B cell (primary cell): ENCODE measurements at regions not wholly inside any gene's neighbourhood (a gene's known extent, or its start where the extent isn't known, plus 50 kb on each side); places are given as distances from the start of the nearest gene placed in this dataset.

Source experiments
- ATAC-seq: fragments of 200-7000 bp; cut with Tn5 transposase; one replicate; pipeline ENCODE4 v1.10.0; 2021; ENCODE audit warnings: low read depth, mild to moderate bottlenecking, moderate number of reproducible peaks, moderate library complexity
- CTCF ChIA-PET: fragments of 350-600 bp; sonication (Branson Sonifier 250); formaldehyde crosslinking; loops from one replicate; lab custom pipeline; 2021; ENCODE audit warnings: antibody characterized with exemption, inconsistent platforms; lab: Charles Lee
- POLR2A ChIA-PET: fragments of 350-600 bp; sonication (Branson Sonifier 250); formaldehyde crosslinking; loops from one replicate; lab custom pipeline; 2021; ENCODE audit warnings: antibody characterized with exemption; lab: Charles Lee
- DNase-seq: peaks from one replicate; pipeline ENCODE4 v3.0.0; 2013
- H2AFZ ChIP-seq: 2 replicates; pipeline ENCODE4 v1.6.1; 2012; ENCODE audit warnings: mild to moderate bottlenecking, low read depth, low read length; ENCODE audit not compliant: insufficient read depth, poor library complexity, severe bottlenecking
- H3K27ac ChIP-seq, 2 donors: 1 replicate in 1 of 2; 2 replicates in 1 of 2; pipeline ENCODE4 v1.5.1; 2012 to 2013; ENCODE audit warnings: low read length in 2 of 2, mild to moderate bottlenecking in 2 of 2, moderate library complexity in 1 of 2
- H3K27me3 ChIP-seq, 4 experiments: fragments of 200-600 bp in 1 of 4; sonication (generic) in 1 of 4; replicated peaks in 1 of 4; 1 replicate in 2 of 4; 2 replicates in 2 of 4; pipeline versions ENCODE4 v1.6.1 to v1.7.0; 2013 to 2016; ENCODE audit warnings: low read length in 3 of 4, mild to moderate bottlenecking in 2 of 4, mixed read lengths in 1 of 4, moderate library complexity in 1 of 4; ENCODE audit not compliant: insufficient read depth in 4 of 4, control insufficient read depth in 3 of 4; ENCODE audit errors: control extremely low read depth in 1 of 4
- H3K36me3 ChIP-seq, 2 experiments: replicated peaks in 1 of 2; 1 replicate in 1 of 2; 2 replicates in 1 of 2; pipeline versions ENCODE4 v1.6.1 to v1.7.1; 2013; ENCODE audit warnings: low read length in 1 of 2; ENCODE audit not compliant: insufficient read depth in 2 of 2, control insufficient read depth in 1 of 2; ENCODE audit errors: control extremely low read depth in 1 of 2, extremely low read depth in 1 of 2
- H3K4me1 ChIP-seq, 2 donors: fragments of 200-600 bp in 1 of 2; sonication (generic) in 1 of 2; 1 replicate in 1 of 2; 2 replicates in 1 of 2; pipeline versions ENCODE4 v1.5.1 to v1.6.1; 2013 to 2017; ENCODE audit warnings: low read length in 2 of 2; ENCODE audit not compliant: control insufficient read depth in 2 of 2, insufficient read depth in 2 of 2
- H3K4me2 ChIP-seq: replicated peaks from 2 replicates; pipeline ENCODE3; 2012; ENCODE audit warnings: mild to moderate bottlenecking, low read depth, low read length; ENCODE audit not compliant: poor library complexity, severe bottlenecking
- H3K4me3 ChIP-seq, 5 experiments: fragments of 200-600 bp in 1 of 5; sonication (generic) in 1 of 5; 1 replicate in 3 of 5; 2 replicates in 2 of 5; pipeline versions ENCODE4 v1.5.1 to v1.7.0; 2011 to 2016; ENCODE audit warnings: low read length in 4 of 5, mild to moderate bottlenecking in 4 of 5, low read depth in 2 of 5, control low read depth in 1 of 5, moderate library complexity in 1 of 5; ENCODE audit not compliant: insufficient read depth in 1 of 5; ENCODE audit errors: control extremely low read depth in 1 of 5, extremely low read depth in 1 of 5
- H3K79me2 ChIP-seq: fragments of 200-600 bp; sonication (generic); one replicate; pipeline ENCODE4 v1.6.0; 2016; ENCODE audit warnings: low read length; ENCODE audit not compliant: control insufficient read depth, insufficient read depth
- H3K9ac ChIP-seq: fragments of 200-600 bp; sonication (generic); 2 replicates; pipeline ENCODE4 v1.6.1; 2017; ENCODE audit warnings: mild to moderate bottlenecking, low read length, moderate library complexity
- H3K9me3 ChIP-seq, 3 donors: one replicate each; pipeline versions ENCODE4 v1.6.1 to v1.7.1; 2013; ENCODE audit warnings: low read length in 2 of 3; ENCODE audit not compliant: control insufficient read depth in 2 of 3, insufficient read depth in 1 of 3; ENCODE audit errors: control extremely low read depth in 1 of 3
- H4K20me1 ChIP-seq: 2 replicates; pipeline ENCODE4 v1.6.0; 2012; ENCODE audit warnings: mild to moderate bottlenecking, low read length; ENCODE audit not compliant: insufficient read depth, control insufficient read depth, poor library complexity, severe bottlenecking
- H3K27ac Mint-ChIP-seq: one replicate; pipeline ENCODE4 v1.8.0; 2021; ENCODE audit warnings: mixed read lengths
- H3K27me3 Mint-ChIP-seq: one replicate; pipeline ENCODE4 v1.8.0; 2021; ENCODE audit warnings: mixed read lengths
- H3K4me1 Mint-ChIP-seq: one replicate; pipeline ENCODE4 v1.8.0; 2021; ENCODE audit warnings: mixed read lengths
- H3K4me3 Mint-ChIP-seq: one replicate; pipeline ENCODE4 v1.8.0; 2021; ENCODE audit warnings: mixed read lengths
- H3K9me3 Mint-ChIP-seq: one replicate; pipeline ENCODE4 v1.8.0; 2022; ENCODE audit warnings: mixed read lengths; ENCODE audit not compliant: insufficient read depth
- EZH2 ChIP-seq: IDR thresholded peaks from 2 replicates; pipeline ENCODE4 v1.6.1; 2012; ENCODE audit warnings: borderline replicate concordance, low read depth, mild to moderate bottlenecking, moderate library complexity, low read length; ENCODE audit not compliant: insufficient read depth, poor library complexity, severe bottlenecking
- WGBS: methylation state at CpG from one replicate; pipeline ENCODE4 v1.1.5; 2013; ENCODE audit warnings: missing lambda C conversion rate; ENCODE audit not compliant: insufficient coverage; 5-methylcytosine and 5-hydroxymethylcytosine counted together
- intact Hi-C: fragments of 100-400 bp; cut with micrococcal nuclease; formaldehyde crosslinking; loops from one replicate; pipeline ENCODE4 v1.10.0; 2022
- TF ChIP-seq, protein P1 (sequence below): fragments of 200-600 bp; IDR thresholded peaks from one replicate; pipeline ENCODE4 v1.8.0; 2022; ENCODE audit warnings: antibody characterized with exemption, mild to moderate bottlenecking

DNA sequence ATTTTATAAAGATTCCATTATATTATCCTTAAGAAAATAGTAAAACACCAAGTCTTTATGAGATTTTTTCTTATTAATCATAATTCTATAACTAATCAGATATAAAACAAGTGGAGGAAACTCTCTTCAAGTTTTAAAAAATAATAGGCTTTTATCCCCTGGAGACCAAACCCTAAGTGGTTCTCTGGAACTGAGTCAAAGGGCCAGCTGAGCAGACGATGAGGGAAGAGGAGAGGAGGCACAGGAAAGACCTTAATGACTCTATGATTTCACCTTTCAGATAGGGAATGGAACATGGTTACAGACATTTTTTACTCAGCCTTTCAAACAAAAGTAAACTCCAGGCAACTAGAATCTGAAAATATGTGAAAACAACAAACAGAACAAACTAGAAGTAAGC lies 201.8 kb downstream of the SLC39A8 start:
- ATAC-seq (no peak), DNase-seq (no peak)
- no peaks in the 10 kb centered on the region for H3K4me1 ChIP-seq
- TF ChIP-seq, protein P1, sequence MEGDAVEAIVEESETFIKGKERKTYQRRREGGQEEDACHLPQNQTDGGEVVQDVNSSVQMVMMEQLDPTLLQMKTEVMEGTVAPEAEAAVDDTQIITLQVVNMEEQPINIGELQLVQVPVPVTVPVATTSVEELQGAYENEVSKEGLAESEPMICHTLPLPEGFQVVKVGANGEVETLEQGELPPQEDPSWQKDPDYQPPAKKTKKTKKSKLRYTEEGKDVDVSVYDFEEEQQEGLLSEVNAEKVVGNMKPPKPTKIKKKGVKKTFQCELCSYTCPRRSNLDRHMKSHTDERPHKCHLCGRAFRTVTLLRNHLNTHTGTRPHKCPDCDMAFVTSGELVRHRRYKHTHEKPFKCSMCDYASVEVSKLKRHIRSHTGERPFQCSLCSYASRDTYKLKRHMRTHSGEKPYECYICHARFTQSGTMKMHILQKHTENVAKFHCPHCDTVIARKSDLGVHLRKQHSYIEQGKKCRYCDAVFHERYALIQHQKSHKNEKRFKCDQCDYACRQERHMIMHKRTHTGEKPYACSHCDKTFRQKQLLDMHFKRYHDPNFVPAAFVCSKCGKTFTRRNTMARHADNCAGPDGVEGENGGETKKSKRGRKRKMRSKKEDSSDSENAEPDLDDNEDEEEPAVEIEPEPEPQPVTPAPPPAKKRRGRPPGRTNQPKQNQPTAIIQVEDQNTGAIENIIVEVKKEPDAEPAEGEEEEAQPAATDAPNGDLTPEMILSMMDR, result no peak
- TF ChIP-seq EZH2, result no peak
- no peak overlapping the region for H2AFZ ChIP-seq
- H3K4me3 Mint-ChIP-seq, result no peak overlapping the region
- H3K4me1 Mint-ChIP-seq, result no peaks in the 10 kb centered on the region
- no peak overlapping the region for H3K9ac ChIP-seq
- no peak overlapping the region for H3K27ac ChIP-seq
- CTCF ChIA-PET, result no interaction called here
- H3K4me3 ChIP-seq, result no peak overlapping the region
- H3K9me3 Mint-ChIP-seq, result no peaks in the 10 kb centered on the region
- H3K36me3 ChIP-seq, result no peaks in the 10 kb centered on the region
- no peaks in the 10 kb centered on the region for H3K27me3 ChIP-seq
- H3K27ac Mint-ChIP-seq, result no peak overlapping the region
- H3K79me2 ChIP-seq, result no peaks in the 10 kb centered on the region
- no peaks in the 10 kb centered on the region for H4K20me1 ChIP-seq
- POLR2A ChIA-PET, result no interaction called here
- peaks cover 10% of the 10 kb centered on the region for H3K27me3 Mint-ChIP-seq
- no peaks in the 10 kb centered on the region for H3K9me3 ChIP-seq
- intact Hi-C loops, result no loop called here
- no CpG with 5 or more reads among the region's 1 CpG for WGBS
- no peak overlapping the region for H3K4me2 ChIP-seq

DNA sequence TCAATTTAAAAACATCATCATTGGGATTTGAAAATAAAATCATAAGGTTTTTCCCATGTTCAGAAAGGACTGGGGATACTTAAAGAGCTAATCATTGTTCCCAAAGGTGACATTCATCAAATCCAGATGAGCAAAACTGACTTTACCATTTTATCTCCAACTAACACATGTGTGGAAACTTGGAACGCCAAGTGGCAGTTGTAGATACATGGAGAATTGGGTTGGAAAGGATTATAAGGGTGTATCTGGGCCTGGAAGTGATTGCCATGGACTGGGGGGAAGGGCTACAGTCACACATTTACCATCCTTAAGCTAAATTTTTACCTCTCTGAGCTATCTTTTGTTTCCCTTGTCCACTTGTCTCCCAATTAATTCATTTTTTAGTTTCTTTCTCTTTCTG lies 203.4 kb downstream of the SLC39A8 start:
- Histone ChIP-seq H3K4me2 (no peak overlapping the region), H3K9me3 (no peaks in the 10 kb centered on the region), H3K79me2 (no peaks in the 10 kb centered on the region), H2AFZ (no peak overlapping the region), H3K4me3 (no peak overlapping the region), H3K4me1 (no peaks in the 10 kb centered on the region), H3K36me3 (no peaks in the 10 kb centered on the region), H4K20me1 (no peaks in the 10 kb centered on the region), H3K27me3 (no peaks in the 10 kb centered on the region), H3K27ac (no peak overlapping the region), H3K9ac (no peak overlapping the region)
- no CpG with 5 or more reads among the region's 1 CpG for WGBS
- Mint-ChIP-seq H3K9me3 (no peaks in the 10 kb centered on the region), H3K4me1 (no peaks in the 10 kb centered on the region), H3K27ac (no peak overlapping the region), H3K4me3 (no peak overlapping the region), H3K27me3 (peaks cover 15% of the 10 kb centered on the region)
- no peak for DNase-seq
- ChIA-PET POLR2A (no interaction called here), CTCF (no interaction called here)
- intact Hi-C loops, result no loop called here
- no peak for TF ChIP-seq EZH2
- TF ChIP-seq, protein P1, result no peak
- ATAC-seq, result no peak
